GM18502 (cell line): ENCODE measurements at regions not wholly inside any gene's neighbourhood (a gene's known extent, or its start where the extent isn't known, plus 50 kb on each side); places are given as distances from the start of the nearest gene placed in this dataset.

Experiments
- ATAC-seq: cut with Tn5 transposase; IDR thresholded peaks from one replicate; pipeline ENCODE4 v1.9.1; 2021; ENCODE audit warnings: mild to moderate bottlenecking; ENCODE audit not compliant: unreplicated experiment, poor library complexity

- ATAC-seq: no peak
These were observed 860.4 kb upstream of the SOX9 start for GRCh38 chr17:71260366-71260940.

GRCh38 chr17:71262586-71262985 is 858.2 kb upstream of the SOX9 start:
- ATAC-seq: no peak

- ATAC-seq: no peak
These were observed 853.2 kb upstream of the SOX9 start for GRCh38 chr17:71267668-71268067.

GRCh38 chr17:71269201-71269600 is 851.6 kb upstream of the SOX9 start:
- no peak for ATAC-seq

- ATAC-seq: no peak
These were observed 847.4 kb upstream of the SOX9 start for GRCh38 chr17:71273441-71273840.

GRCh38 chr17:71276079-71276478 is 844.7 kb upstream of the SOX9 start:
- ATAC-seq: no peak

- no peak for ATAC-seq
These were observed 837.3 kb upstream of the SOX9 start for GRCh38 chr17:71283486-71283885.

- ATAC-seq: no peak
These were observed 836.6 kb upstream of the SOX9 start for GRCh38 chr17:71284032-71284755.

- no peak for ATAC-seq
These were observed 834.2 kb upstream of the SOX9 start for GRCh38 chr17:71286625-71287024.

- ATAC-seq: no peak
These were observed 833.6 kb upstream of the SOX9 start for GRCh38 chr17:71287071-71287823.

- ATAC-seq: no peak
These were observed 828.8 kb upstream of the SOX9 start for GRCh38 chr17:71292006-71292405.

- ATAC-seq: no peak
These were observed 824.8 kb upstream of the SOX9 start for GRCh38 chr17:71296005-71296404.

- no peak for ATAC-seq
These were observed 819.8 kb upstream of the SOX9 start for GRCh38 chr17:71301063-71301462.

- no peak for ATAC-seq
These were observed 817.9 kb upstream of the SOX9 start for GRCh38 chr17:71302721-71303549.

GRCh38 chr17:71304498-71305158 is 816.2 kb upstream of the SOX9 start:
- no peak for ATAC-seq

- no peak for ATAC-seq
These were observed 807.0 kb upstream of the SOX9 start for GRCh38 chr17:71313866-71314265.

GRCh38 chr17:71315568-71315967 is 805.3 kb upstream of the SOX9 start:
- no peak for ATAC-seq

- ATAC-seq: no peak
These were observed 804.5 kb upstream of the SOX9 start for GRCh38 chr17:71316176-71316897.

- no peak for ATAC-seq
These were observed 800.6 kb upstream of the SOX9 start for GRCh38 chr17:71320009-71320796.
